Stomach (tissue), 8 donors: ENCODE measurements at regions not wholly inside any gene's neighbourhood (a gene's known extent, or its start where the extent isn't known, plus 50 kb on each side); places are given as distances from the start of the nearest gene placed in this dataset.

ENCODE experiments used
- DNase-seq, 2 donors: peaks; one replicate each; pipeline versions ENCODE4 v3.0.0 to v3.0.0-alpha.2; 2013 to 2019
- H3K27ac ChIP-seq, 5 donors: fragments of 200-600 bp in 4 of 5; sonication (generic) in 4 of 5; one replicate each; pipeline ENCODE4 v1.5.1; 2013 to 2019; ENCODE audit warnings: mild to moderate bottlenecking in 1 of 5, moderate library complexity in 1 of 5
- H3K27me3 ChIP-seq, 3 donors: fragments of 200-600 bp; sonication (generic); one replicate each; pipeline ENCODE4 v1.5.1; 2017 to 2019; ENCODE audit warnings: mixed run types in 1 of 3
- H3K36me3 ChIP-seq, 4 donors: fragments of 200-600 bp; sonication (generic); 1 replicate in 3 of 4; 2 replicates in 1 of 4; pipeline ENCODE4 v1.5.1; 2016 to 2019
- H3K4me1 ChIP-seq, 4 donors: fragments of 200-600 bp; sonication (generic); one replicate each; pipeline ENCODE4 v1.5.1; 2016 to 2019
- H3K4me3 ChIP-seq, 4 donors: fragments of 200-600 bp; sonication (generic) in 3 of 4; one replicate each; pipeline ENCODE4 v1.5.1; 2016 to 2019; ENCODE audit warnings: mild to moderate bottlenecking in 1 of 4
- H3K9me3 ChIP-seq, 4 donors: fragments of 200-600 bp; sonication (generic); one replicate each; pipeline ENCODE4 v1.5.1; 2016 to 2019
- CTCF ChIP-seq, 7 experiments: fragments of 450-650 bp in 4 of 7; fragments of 200-600 bp in 3 of 7; sonication (generic) in 3 of 7; IDR thresholded peaks; one replicate each; pipeline ENCODE4 v1.5.1; 2016 to 2019; ENCODE audit warnings: antibody characterized with exemption in 7 of 7, control low read depth in 2 of 7, mild to moderate bottlenecking in 1 of 7
- EP300 ChIP-seq: sonication (generic); formaldehyde crosslinking; IDR thresholded peaks from one replicate; pipeline ENCODE4 v1.6.1; 2017; ENCODE audit warnings: antibody characterized with exemption
- POLR2A ChIP-seq, 4 donors: fragments of 450-650 bp; IDR thresholded peaks; one replicate each; pipeline ENCODE4 v1.6.1; 2016; ENCODE audit warnings: antibody characterized with exemption in 4 of 4, control low read depth in 2 of 4, mild to moderate bottlenecking in 1 of 4, moderate library complexity in 1 of 4
- POLR2AphosphoS5 ChIP-seq, 3 donors: sonication (generic); formaldehyde crosslinking; IDR thresholded peaks; one replicate each; pipeline ENCODE4 v1.6.1; 2016; ENCODE audit warnings: antibody characterized with exemption in 3 of 3
- WGBS, 5 donors: extraction: QIAGEN DNeasy Blood & Tissue Kit in 3 of 5; methylation state at CpG; one replicate each; pipeline versions ENCODE4 v1.1.5 to v1.1.7; 2013 to 2018; 5-methylcytosine and 5-hydroxymethylcytosine counted together
- intact Hi-C: fragments of 100-400 bp; cut with DNase I; formaldehyde crosslinking; loops from one replicate; pipeline ENCODE4 v1.15.1; 2023; ENCODE audit warnings: low total_unique reads
- donor health status: healthy with polysubstance abuse.
- donor health status: Bipolar disorder and iron deficiency.
- donor health status: healthy.

- intact Hi-C loops, result no loop called here
- no peaks in the 10 kb centered on the region for H3K36me3 ChIP-seq
- H3K27me3 ChIP-seq, result no peaks in the 10 kb centered on the region
- DNase-seq, result no peak
- H3K9me3 ChIP-seq, result no peaks in the 10 kb centered on the region
- TF ChIP-seq POLR2A (IDR thresholded peaks at IDR 0.05) (no peak), EP300 (no peak), CTCF (IDR thresholded peaks at IDR 0.05) (no peak), POLR2AphosphoS5 (IDR thresholded peaks at IDR 0.05) (no peak)
- H3K4me1 ChIP-seq, result peaks cover 0 to 17% (median 0%) of the 10 kb centered on the region in 4 donors
- no peak overlapping the region for H3K4me3 ChIP-seq
- H3K27ac ChIP-seq, result no peak overlapping the region
- 87 to 98% (median 97%) methylated on average over 6 of the region's 6 CpGs for WGBS, 5 donors
Measured at GRCh38 chr18:61951396-61951795, 58.6 kb upstream of the RNF152 start.

- intact Hi-C loops, result no loop called here
- WGBS, 5 donors, result 64 to 77% (median 73%) methylated on average over 3 of the region's 3 CpGs
- Histone ChIP-seq H3K4me1 (peaks cover 0 to 14% (median 0%) of the 10 kb centered on the region in 4 donors), H3K4me3 (no peak overlapping the region), H3K27me3 (no peaks in the 10 kb centered on the region), H3K9me3 (no peaks in the 10 kb centered on the region), H3K36me3 (no peaks in the 10 kb centered on the region), H3K27ac (no peak overlapping the region)
- no peak for DNase-seq
- no peak for TF ChIP-seq EP300
- TF ChIP-seq POLR2A (IDR thresholded peaks at IDR 0.05), result no peak
- no peak for TF ChIP-seq POLR2AphosphoS5 (IDR thresholded peaks at IDR 0.05)
- TF ChIP-seq CTCF (IDR thresholded peaks at IDR 0.05), result no peak
Measured at GRCh38 chr18:61950371-61950770, 57.6 kb upstream of the RNF152 start.

- intact Hi-C loops, result no loop called here
- WGBS, 5 donors, result 71 to 84% (median 78%) methylated on average over 10 of the region's 10 CpGs
- Histone ChIP-seq H3K27ac (no peak overlapping the region), H3K27me3 (no peaks in the 10 kb centered on the region), H3K4me3 (no peak overlapping the region), H3K4me1 (peaks cover 0 to 14% (median 0%) of the 10 kb centered on the region in 4 donors), H3K9me3 (no peaks in the 10 kb centered on the region), H3K36me3 (no peaks in the 10 kb centered on the region)
- DNase-seq, result no peak
- TF ChIP-seq EP300 (no peak), POLR2AphosphoS5 (IDR thresholded peaks at IDR 0.05) (no peak), POLR2A (IDR thresholded peaks at IDR 0.05) (no peak), CTCF (IDR thresholded peaks at IDR 0.05) (no peak)
Measured at GRCh38 chr18:61949946-61950345, 57.1 kb upstream of the RNF152 start.

- H3K4me1 ChIP-seq, result peaks cover 0 to 14% (median 0%) of the 10 kb centered on the region in 4 donors
- TF ChIP-seq POLR2A (IDR thresholded peaks at IDR 0.05) (no peak), CTCF (IDR thresholded peaks at IDR 0.05) (no peak), EP300 (no peak), POLR2AphosphoS5 (IDR thresholded peaks at IDR 0.05) (no peak)
- no peaks in the 10 kb centered on the region for H3K36me3 ChIP-seq
- no peaks in the 10 kb centered on the region for H3K9me3 ChIP-seq
- no peaks in the 10 kb centered on the region for H3K27me3 ChIP-seq
- WGBS, 5 donors, result 80 to 85% (median 83%) methylated on average over 6 of the region's 6 CpGs
- no peak for DNase-seq
- intact Hi-C loops, result no loop called here
- no peak overlapping the region for H3K4me3 ChIP-seq
- no peak overlapping the region for H3K27ac ChIP-seq
Measured at GRCh38 chr18:61948846-61949438, 56.1 kb upstream of the RNF152 start.
